GM18505 (cell line): ENCODE measurements at regions not wholly inside any gene's neighbourhood (a gene's known extent, or its start where the extent isn't known, plus 50 kb on each side); places are given as distances from the start of the nearest gene placed in this dataset.
"Not testable (repeated sequence)": the region's sequence is repeated elsewhere in the genome, so short reads cannot be mapped to it uniquely, and the experiment has no call there.

ENCODE experiments used
- ATAC-seq: cut with Tn5 transposase; IDR thresholded peaks from one replicate; pipeline ENCODE4 v1.9.1; 2021; ENCODE audit not compliant: unreplicated experiment
- POLR2A ChIP-seq: IDR thresholded peaks from 4 replicates; pipeline ENCODE4 v1.6.1; 2011; ENCODE audit warnings: borderline replicate concordance; ENCODE audit not compliant: insufficient read depth, insufficient read length; ENCODE audit errors: extremely low read depth

DNA sequence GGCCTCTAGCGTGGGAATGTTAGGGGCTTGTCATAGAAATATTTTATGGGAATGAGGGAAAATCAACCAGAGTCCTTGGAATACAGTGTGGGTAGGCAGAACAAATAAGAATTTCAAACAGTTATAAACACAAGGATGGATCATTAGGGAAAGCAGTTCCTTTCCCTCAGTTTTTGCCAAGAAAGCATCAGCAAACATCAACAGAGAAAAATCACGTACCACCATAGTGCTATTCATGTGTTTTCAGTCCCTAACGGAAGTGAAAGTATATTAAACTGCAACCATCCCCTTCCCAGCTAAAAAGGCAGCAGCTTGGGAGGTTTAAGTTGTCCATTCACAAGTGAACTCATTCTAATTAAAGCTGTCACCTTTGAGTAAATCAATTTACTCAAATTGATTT is 334.4 kb upstream of the PCDH18 start:
- no peak for ATAC-seq
- TF ChIP-seq POLR2A = no peak

DNA sequence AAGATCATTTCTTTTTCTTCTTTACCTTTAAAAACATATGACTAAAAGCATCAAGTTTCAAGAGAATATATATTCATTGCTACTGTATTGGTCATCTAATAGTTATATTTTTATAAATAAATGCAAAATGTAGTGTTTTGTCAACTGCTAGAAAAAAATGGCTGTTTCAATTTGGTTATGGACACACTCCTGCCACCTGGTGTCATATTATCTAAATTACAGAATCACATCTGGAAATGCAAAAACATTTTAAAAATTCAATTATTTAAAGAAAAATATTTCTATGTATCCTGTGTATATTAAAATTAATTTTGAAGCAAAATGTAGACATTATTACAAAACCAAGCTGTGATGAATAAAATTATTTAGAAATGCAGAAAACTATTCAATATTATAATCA is 329.4 kb upstream of the PCDH18 start:
- ATAC-seq = no peak

DNA sequence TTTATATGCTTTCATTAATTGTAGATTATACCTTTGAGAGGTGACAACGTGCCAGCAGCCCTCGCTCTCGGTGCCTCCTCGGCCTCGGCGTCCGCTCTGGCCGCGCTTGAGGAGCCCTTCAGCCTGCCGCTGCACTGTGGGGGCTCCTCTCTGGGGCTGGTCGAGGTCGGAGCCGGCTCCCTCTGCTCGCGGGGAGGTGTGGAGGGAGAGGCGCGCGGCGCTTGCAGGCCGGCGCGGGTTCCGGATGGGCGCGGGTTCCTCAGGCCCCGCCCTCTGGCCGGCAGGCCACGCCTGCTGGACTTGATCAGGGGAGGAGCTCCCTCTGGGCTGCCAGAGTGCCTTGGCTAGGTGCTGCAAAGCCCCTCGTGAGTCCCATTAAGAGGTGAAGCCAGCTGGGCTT is 321.1 kb upstream of the PCDH18 start:
- no peak for TF ChIP-seq POLR2A

More for the DNA sequence above, 329.4 kb upstream of the PCDH18 start:
- TF ChIP-seq POLR2A = no peak

DNA sequence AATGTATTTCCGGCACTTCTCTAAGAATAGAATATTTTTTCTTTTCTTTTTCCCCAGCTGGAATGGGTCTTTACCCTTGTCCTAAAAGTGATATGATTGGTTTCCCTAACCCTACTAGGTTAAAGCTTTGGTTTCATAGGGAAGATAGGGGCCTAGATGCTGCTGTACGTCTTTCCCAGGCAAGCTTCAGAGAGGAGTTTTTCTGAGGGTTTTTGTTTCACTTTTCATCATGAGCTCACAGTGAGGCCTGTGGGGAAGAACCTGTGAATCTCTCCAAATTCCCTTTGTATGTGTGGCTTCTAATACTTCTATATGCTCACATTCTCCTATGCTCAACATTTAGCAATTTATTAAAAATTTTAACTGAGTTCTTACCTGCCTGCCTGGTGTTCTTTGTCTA is 320.0 kb upstream of the PCDH18 start:
- TF ChIP-seq POLR2A = no peak
- no peak for ATAC-seq

More for the DNA sequence above, 321.1 kb upstream of the PCDH18 start:
- no peak for ATAC-seq

DNA sequence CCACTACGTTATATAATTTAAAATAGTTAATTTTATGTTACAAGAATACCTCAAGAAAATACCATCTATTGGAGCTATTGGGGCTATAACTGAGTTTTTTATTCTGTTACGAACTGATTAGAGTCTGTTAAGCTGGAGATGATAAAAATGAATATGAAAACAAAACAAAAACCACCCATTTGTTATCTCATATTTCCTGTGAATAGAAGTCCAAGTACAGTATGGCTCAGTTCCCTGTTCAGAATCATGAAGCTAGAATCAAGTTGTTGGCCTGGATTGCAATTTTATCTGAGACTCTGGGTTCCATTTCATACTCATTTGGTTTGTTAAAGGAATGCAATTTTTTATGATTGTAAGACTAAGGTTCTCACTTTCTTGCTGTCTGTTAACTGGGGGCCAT is 319.1 kb upstream of the PCDH18 start:
- no peak for ATAC-seq
- no peak for TF ChIP-seq POLR2A

DNA sequence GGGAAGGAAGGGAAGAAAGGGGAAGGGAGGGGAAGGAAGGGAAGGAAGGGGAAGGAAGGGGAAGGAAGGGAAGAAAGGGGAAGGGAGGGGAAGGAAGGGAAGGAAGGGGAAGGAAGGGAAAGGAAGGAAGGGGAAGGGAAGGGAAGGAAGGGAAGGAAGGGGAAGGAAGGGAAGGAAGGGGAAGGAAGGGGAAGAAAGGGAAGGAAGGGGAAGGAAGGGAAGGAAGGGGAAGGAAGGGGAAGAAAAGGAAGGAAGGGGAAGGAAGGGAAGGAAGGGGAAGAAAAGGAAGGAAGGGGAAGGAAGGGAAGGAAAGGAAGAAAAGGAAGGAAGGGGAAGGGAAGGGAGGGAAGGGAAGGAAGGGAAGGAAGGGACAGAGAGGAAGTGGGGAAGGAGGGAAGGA is 295.7 kb upstream of the PCDH18 start:
- not testable (repeated sequence) for ATAC-seq

DNA sequence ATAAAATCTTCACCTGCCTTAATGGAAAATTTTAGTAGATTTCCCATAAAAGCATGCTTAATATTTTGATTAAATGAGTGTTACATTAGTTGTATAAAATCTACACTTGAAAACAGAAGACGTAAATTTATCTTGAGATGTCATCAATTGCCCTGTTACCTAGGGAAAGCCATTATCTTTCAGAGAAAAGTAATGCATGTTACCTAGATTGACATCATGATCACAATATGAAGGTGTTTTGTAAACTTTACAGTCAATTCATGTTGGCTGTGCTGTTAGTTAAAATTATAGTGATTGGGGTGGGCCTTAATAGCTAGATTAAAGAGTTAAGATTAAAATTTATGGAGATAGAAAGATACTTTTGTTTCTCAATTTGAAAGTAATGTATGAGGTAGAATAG is 293.2 kb upstream of the PCDH18 start:
- no peak for TF ChIP-seq POLR2A
- ATAC-seq = no peak

DNA sequence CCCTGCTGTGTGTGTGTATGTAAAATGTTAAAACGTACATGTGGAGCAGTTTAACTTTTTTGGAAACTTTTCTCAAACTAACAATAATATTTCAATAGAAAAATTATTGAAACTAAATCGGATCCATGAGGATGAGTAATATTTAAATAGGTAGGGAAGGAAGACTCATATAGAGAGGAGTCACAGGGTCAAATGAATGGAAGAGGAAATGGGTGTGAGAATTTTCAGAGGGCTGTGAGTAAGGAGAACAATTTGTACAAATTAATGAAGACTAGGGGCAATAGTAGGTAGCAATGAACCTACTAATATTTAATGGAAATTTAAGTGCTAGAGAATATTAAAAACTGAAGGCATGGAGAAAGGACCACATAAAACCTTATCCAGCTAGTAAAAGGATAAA is 290.7 kb upstream of the PCDH18 start:
- TF ChIP-seq POLR2A = no peak
- ATAC-seq = no peak

DNA sequence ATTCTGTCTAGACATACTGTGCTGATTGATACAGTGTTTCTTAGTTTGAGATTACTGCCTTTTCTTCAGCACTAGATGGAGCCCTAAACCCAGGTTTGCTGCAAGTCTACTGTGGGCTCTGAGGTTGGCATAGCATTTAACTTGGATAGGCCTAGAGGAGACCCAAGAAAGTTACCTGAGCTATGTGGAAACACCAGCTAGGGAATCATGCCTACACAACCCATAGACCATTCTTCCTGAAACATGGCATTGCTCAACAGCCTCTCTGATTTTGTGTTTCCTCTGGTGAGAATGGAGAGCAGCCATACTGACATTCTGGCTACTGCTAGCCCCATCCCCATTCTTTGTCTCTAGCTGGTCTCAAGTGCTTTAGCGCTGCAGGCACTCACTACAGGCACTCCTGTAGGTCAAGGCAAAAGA is 287.7 kb upstream of the PCDH18 start:
- TF ChIP-seq POLR2A = no peak
- ATAC-seq = peak; percentile 75

DNA sequence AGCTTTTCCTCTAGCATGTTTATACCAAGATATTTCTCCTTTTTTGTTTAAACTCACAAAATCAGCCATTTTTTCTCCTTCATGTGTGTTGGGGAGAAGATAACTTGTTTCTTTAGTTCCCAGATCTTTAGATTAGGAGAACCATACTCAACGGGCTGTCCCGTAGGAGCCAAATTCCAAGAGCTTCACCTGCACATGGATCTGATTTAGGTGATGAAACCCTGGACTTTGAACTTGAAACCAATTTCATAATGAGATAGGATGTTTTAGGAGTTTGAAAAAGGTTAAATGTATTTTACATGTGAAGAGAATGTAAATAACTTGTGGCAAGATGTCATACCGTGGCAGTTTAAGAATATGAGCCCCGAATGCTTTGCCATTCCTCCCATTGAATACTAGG is 280.0 kb upstream of the PCDH18 start:
- TF ChIP-seq POLR2A = no peak
- no peak for ATAC-seq

DNA sequence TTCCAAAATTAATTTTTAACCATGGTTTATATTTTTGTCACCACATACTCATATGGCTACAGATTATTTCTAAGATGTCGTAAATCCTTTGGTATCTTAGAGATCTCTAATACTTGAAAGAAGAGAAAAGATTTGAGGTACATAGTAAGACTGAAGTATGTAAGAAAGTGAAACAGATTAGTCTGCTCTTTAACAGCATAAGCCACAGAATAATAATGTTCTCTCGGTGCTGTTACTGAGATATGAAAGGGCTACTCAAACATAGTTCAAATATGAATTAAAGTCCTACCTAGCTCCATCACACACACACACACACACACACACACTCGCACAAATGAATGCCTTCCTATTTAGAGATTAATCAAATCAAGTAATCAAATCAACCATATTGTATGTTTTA is 274.1 kb upstream of the PCDH18 start:
- no peak for ATAC-seq
- no peak for TF ChIP-seq POLR2A

DNA sequence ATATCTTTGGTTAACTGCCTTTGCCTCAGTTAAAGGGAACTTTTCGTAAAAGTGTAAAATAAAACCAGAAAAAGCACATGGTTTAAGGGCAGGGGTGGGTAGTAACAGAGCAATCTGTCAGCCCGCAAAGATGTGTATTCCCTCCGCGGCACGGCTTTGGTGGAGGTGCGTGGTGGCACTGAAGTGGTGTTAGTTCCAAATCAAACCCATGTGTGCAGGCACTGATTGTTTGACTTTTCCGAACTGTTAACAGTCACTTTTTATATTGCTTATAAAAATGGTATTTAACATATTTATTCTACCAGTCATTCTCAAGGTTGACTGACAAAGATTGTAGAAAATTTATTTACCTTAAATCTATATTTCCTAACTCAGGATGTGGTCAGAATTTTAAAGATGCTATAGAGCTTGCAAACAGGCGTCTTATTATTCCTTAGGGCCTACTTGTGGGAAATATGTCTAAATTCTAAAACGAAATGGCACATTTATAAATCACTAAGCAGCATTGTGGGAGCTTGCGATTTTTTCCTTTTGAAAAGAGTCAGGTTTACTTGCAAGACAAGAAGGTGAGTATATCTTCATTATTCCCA is 272.7 kb upstream of the PCDH18 start:
- ATAC-seq = no peak
- no peak for TF ChIP-seq POLR2A

DNA sequence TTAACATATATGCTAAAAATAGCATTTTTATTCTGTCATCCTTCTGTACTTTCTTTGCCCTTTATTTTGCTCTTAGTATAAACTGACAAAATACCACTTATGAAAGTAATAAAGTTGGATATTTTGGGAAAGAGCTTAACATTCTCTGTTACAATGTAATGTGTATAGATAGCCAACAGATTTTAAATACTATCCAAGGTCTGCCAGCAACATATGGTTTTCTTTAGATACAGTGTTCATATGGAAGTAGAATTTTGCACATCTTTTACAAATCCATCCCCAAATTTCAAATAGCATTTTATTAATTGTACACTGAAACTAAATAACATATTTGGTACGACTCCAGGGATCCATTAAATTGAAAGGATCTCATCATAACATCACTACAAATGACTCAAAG is 268.6 kb upstream of the PCDH18 start:
- ATAC-seq = no peak
- no peak for TF ChIP-seq POLR2A

DNA sequence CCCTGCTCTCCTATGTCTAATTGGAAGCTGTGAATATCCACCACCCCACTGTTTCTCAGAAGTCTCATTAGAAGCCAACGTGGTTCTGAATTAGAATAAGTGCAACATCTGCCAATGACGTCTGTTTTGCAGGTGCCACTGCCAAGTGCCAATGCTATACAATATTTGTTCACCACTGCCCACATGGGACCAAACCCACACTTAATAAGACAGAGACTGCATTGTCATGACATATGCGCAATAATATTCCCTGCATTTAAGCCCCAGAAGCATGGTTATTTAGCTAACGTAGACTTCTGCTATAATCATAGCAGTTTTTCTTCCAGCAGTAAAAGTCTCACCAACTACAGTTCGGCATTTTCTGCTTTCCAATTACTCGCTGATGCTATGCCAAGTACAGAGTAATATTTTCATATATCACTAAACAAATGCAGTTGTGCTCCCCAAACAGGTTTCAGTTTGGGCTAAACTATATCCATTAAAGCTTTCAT is 262.5 kb upstream of the PCDH18 start:
- no peak for TF ChIP-seq POLR2A
- ATAC-seq = no peak

DNA sequence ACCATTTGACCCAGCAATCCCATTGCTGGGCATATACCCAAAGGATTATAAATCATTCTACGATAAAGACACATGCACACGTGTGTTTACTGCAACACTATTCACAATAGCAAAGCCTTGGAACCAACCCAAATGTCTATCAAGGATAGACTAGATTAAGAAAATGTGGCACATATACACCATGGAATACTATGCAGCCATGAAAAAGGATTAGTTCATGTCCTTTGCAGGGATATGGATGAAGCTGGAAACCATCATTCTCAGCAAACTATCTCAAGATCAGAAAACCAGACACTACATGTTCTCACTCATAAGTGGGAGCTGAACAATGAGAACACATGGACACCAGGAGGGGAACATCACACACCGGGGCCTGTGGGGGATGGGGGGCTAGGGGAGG is 257.0 kb upstream of the PCDH18 start:
- ATAC-seq = not testable (repeated sequence)

DNA sequence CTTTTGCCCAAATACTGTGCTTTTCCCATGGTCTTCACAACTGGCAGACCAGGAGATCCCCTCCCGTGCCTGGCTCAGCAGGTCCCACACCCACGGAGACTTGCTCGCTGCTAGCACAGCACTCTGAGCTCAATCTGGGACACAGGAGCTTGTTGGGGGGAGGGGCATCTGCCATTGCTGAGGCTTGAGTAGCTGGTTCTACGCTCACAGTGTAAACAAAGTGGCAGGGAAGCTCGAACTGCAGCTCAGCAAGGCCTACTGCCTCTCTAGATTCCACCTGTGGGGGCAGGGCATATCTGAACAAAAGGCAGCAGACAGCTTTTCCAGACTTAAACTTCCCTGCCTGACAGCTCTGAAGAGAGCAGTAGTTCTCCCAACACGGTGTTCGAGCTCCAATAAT is 251.6 kb upstream of the PCDH18 start:
- ATAC-seq = not testable (repeated sequence)

DNA sequence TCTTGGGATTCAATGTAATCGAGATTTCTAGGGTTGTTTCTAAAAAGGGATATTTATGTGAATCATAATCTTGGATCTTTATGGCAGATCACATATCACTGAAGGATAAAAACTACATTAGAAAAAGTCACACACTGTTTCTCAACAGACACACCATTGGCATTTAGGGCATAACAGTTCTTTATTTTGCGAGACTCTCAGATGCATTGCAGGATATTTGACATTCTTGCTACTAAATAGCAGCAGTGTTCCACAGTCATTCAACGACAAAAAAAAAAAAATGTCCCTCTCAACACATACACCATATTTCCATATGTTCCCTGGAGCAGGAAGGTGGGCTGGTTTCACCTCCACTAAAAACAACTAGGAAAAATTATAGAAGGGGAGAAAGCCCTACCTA is 243.4 kb upstream of the PCDH18 start:
- no peak for ATAC-seq
- no peak for TF ChIP-seq POLR2A
